NCI-H510A treated with DMSO at 0.1 percent for 48 hours (cell line): ENCODE measurements at regions not wholly inside any gene's neighbourhood (a gene's known extent, or its start where the extent isn't known, plus 50 kb on each side); places are given as distances from the start of the nearest gene placed in this dataset.

Experiments
- DNase-seq: peaks from one replicate; lab custom pipeline; 2025; lab: John Stamatoyannopoulos, UW

GRCh38 chr5:74916831-74917710 lies 50.9 kb upstream of the FAM169A start:
- DNase-seq, result no peak
